ENCODE measurements at regions not wholly inside any gene's neighbourhood (a gene's known extent, or its start where the extent isn't known, plus 50 kb on each side); places are given as distances from the start of the nearest gene placed in this dataset.

- Mint-ChIP-seq H3K36me3 (ENCODE audit: low read depth, unreplicated experiment) (no peaks in the 10 kb centered on the region), H3K4me3 (ENCODE audit: unreplicated experiment) (no peak overlapping the region), H3K27ac (ENCODE audit: unreplicated experiment) (no peak overlapping the region), H3K27me3 (ENCODE audit: low read depth, unreplicated experiment) (peaks cover 10% of the 10 kb centered on the region), H3K4me1 (ENCODE audit: low read depth, unreplicated experiment) (peaks cover 2% of the 10 kb centered on the region), H3K9me3 (ENCODE audit: unreplicated experiment) (no peaks in the 10 kb centered on the region)
- no peak for FAIRE-seq
- Histone ChIP-seq H3K36me3 (ENCODE audit: insufficient read depth, low read length) (no peaks in the 10 kb centered on the region), H3K4me1 (ENCODE audit: insufficient read depth, low read length) (no peaks in the 10 kb centered on the region), H3K27ac (ENCODE audit: low read depth, low read length) (no peak overlapping the region), H3K4me2 (ENCODE audit: low read length) (no peak overlapping the region), H2AFZ (ENCODE audit: low read depth, low read length) (peak overlapping the region; percentile 30), H4K20me1 (ENCODE audit: insufficient read depth, low read length) (no peaks in the 10 kb centered on the region), H3K27me3 (ENCODE audit: insufficient read depth, low read length) (no peaks in the 10 kb centered on the region), H3K4me3 (ENCODE audit: insufficient read depth, low read depth, low read length) (no peak overlapping the region), H3K9ac (ENCODE audit: low read length) (no peak overlapping the region), H3K79me2 (ENCODE audit: insufficient read depth, low read length) (no peaks in the 10 kb centered on the region), H3K9me3 (ENCODE audit: insufficient read depth, low read depth, low read length) (no peaks in the 10 kb centered on the region)
- TF ChIP-seq EZH2 (IDR thresholded peaks at IDR 0.05; ENCODE audit: insufficient read depth, low read length), result no peak
- TF ChIP-seq CTCF (IDR thresholded peaks at IDR 0.05; ENCODE audit: insufficient read depth, low read depth, low read length), result no peak
- DNase-seq (ENCODE audit: low read depth), result peak; percentile 5
These were observed 108.1 kb upstream of the G2E3 start for GRCh38 chr14:30450631-30451545.

GRCh38 chr14:30456296-30456695 lies 102.7 kb upstream of the G2E3 start:
- DNase-seq (ENCODE audit: low read depth) (no peak), FAIRE-seq (no peak)
- Histone ChIP-seq H3K4me2 (ENCODE audit: low read length) (no peak overlapping the region), H2AFZ (ENCODE audit: low read depth, low read length) (no peak overlapping the region), H3K4me3 (ENCODE audit: insufficient read depth, low read depth, low read length) (no peak overlapping the region), H3K27ac (ENCODE audit: low read depth, low read length) (no peak overlapping the region), H3K4me1 (ENCODE audit: insufficient read depth, low read length) (no peaks in the 10 kb centered on the region), H3K9me3 (ENCODE audit: insufficient read depth, low read depth, low read length) (no peaks in the 10 kb centered on the region), H3K27me3 (ENCODE audit: insufficient read depth, low read length) (no peaks in the 10 kb centered on the region), H4K20me1 (ENCODE audit: insufficient read depth, low read length) (no peaks in the 10 kb centered on the region), H3K9ac (ENCODE audit: low read length) (no peak overlapping the region), H3K36me3 (ENCODE audit: insufficient read depth, low read length) (no peaks in the 10 kb centered on the region), H3K79me2 (ENCODE audit: insufficient read depth, low read length) (no peaks in the 10 kb centered on the region)
- no peak overlapping the region for H3K27ac Mint-ChIP-seq (ENCODE audit: unreplicated experiment)
- TF ChIP-seq EZH2 (IDR thresholded peaks at IDR 0.05; ENCODE audit: insufficient read depth, low read length), result no peak
- no peak for TF ChIP-seq CTCF (IDR thresholded peaks at IDR 0.05; ENCODE audit: insufficient read depth, low read depth, low read length)
- no peak overlapping the region for H3K4me3 Mint-ChIP-seq (ENCODE audit: unreplicated experiment)
- H3K36me3 Mint-ChIP-seq (ENCODE audit: low read depth, unreplicated experiment), result no peaks in the 10 kb centered on the region
- H3K4me1 Mint-ChIP-seq (ENCODE audit: low read depth, unreplicated experiment), result no peaks in the 10 kb centered on the region
- H3K9me3 Mint-ChIP-seq (ENCODE audit: unreplicated experiment), result no peaks in the 10 kb centered on the region
- peaks cover 5% of the 10 kb centered on the region for H3K27me3 Mint-ChIP-seq (ENCODE audit: low read depth, unreplicated experiment)

GRCh38 chr14:30462358-30462757 lies 96.6 kb upstream of the G2E3 start:
- Mint-ChIP-seq H3K4me3 (ENCODE audit: unreplicated experiment) (no peak overlapping the region), H3K27ac (ENCODE audit: unreplicated experiment) (no peak overlapping the region), H3K36me3 (ENCODE audit: low read depth, unreplicated experiment) (no peaks in the 10 kb centered on the region), H3K27me3 (ENCODE audit: low read depth, unreplicated experiment) (peaks cover 4% of the 10 kb centered on the region), H3K9me3 (ENCODE audit: unreplicated experiment) (no peaks in the 10 kb centered on the region), H3K4me1 (ENCODE audit: low read depth, unreplicated experiment) (no peaks in the 10 kb centered on the region)
- no peaks in the 10 kb centered on the region for H4K20me1 ChIP-seq (ENCODE audit: insufficient read depth, low read length)
- TF ChIP-seq CTCF (IDR thresholded peaks at IDR 0.05; ENCODE audit: insufficient read depth, low read depth, low read length), result no peak
- no peak for TF ChIP-seq EZH2 (IDR thresholded peaks at IDR 0.05; ENCODE audit: insufficient read depth, low read length)
- no peaks in the 10 kb centered on the region for H3K9me3 ChIP-seq (ENCODE audit: insufficient read depth, low read depth, low read length)
- H3K4me2 ChIP-seq (ENCODE audit: low read length), result no peak overlapping the region
- no peak overlapping the region for H3K9ac ChIP-seq (ENCODE audit: low read length)
- no peaks in the 10 kb centered on the region for H3K79me2 ChIP-seq (ENCODE audit: insufficient read depth, low read length)
- DNase-seq (ENCODE audit: low read depth) (no peak), FAIRE-seq (no peak)
- H3K27ac ChIP-seq (ENCODE audit: low read depth, low read length), result no peak overlapping the region
- H3K4me1 ChIP-seq (ENCODE audit: insufficient read depth, low read length), result no peaks in the 10 kb centered on the region
- H3K27me3 ChIP-seq (ENCODE audit: insufficient read depth, low read length), result no peaks in the 10 kb centered on the region
- H3K36me3 ChIP-seq (ENCODE audit: insufficient read depth, low read length), result no peaks in the 10 kb centered on the region
- H2AFZ ChIP-seq (ENCODE audit: low read depth, low read length), result no peak overlapping the region
- H3K4me3 ChIP-seq (ENCODE audit: insufficient read depth, low read depth, low read length), result no peak overlapping the region

All from astrocyte (in vitro differentiated cells and primary cell).